Heart left ventricle (tissue), 13 donors: ENCODE measurements at regions not wholly inside any gene's neighbourhood (a gene's known extent, or its start where the extent isn't known, plus 50 kb on each side); places are given as distances from the start of the nearest gene placed in this dataset.

Experiments
- POLR2A ChIP-seq, 2 donors: fragments of 450-650 bp; IDR thresholded peaks; one replicate each; pipeline ENCODE4 v1.6.1; 2017; ENCODE audit warnings: antibody characterized with exemption in 2 of 2, mild to moderate bottlenecking in 2 of 2, moderate library complexity in 2 of 2
- TF ChIP-seq, protein P1 (sequence below), 12 donors: fragments of 200-600 bp; sonication (generic) in 4 of 12; IDR thresholded peaks; one replicate each; pipeline versions ENCODE4 v1.5.0 to v1.8.0; 2018 to 2022; ENCODE audit warnings: antibody characterized with exemption in 12 of 12, mild to moderate bottlenecking in 5 of 12
- donor health status: ischemic (EF 13 %, LVEDD 7.1; RV severe dilation, severe dysfunction).
- donor health status: DM: no; HTN: yes; CAD: no.
- donor health status: DM: no; HTN: no; CAD: no.
- donor health status: ischemic (EF 25% LVEDD 6.9; RV normal size, moderate dysfunction).
- donor health status: ischemic (EF 25% LVEDD 5.7; RV mildly dilated, moderate dysfunction).
- donor health status: ischemic (EF 35%, LVEDD 5.7; RV mildly dilated, moderate dysfunction).
- donor health status: nonischemic (EF 11% LVEDD 7.7; RV severe dilation, severe dysfunction).
- donor health status: DM: yes; HTN: yes; CAD: no.
- donor health status: PGD.
- donor health status: ischemic (EF 29% LVEDD 5.4; RV normal size, mild dysfunction).
- donor health status: nonischemic (EF 23%, LVEDD 6.1; RV moderate dilation, normal function).

DNA sequence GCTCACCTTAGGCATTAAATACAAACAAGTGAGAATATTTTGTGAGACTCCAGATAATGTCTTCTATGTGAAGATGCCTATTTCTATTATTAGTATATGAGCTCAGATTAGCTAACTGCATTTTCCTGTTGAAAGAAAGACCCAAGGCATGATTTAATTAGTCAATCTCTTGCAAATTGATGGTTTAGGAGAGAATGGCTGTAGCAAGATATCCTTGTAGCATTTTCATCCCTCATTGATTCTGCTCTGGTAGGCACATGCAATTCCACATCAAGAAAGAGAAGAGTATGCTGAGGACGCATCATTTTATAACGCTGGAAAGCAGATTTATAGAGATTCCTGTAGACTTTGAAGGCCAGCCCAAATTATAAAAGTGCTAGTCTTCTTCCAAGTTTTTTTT lies 332.0 kb downstream of the SOX11 start:
- TF ChIP-seq, protein P1, sequence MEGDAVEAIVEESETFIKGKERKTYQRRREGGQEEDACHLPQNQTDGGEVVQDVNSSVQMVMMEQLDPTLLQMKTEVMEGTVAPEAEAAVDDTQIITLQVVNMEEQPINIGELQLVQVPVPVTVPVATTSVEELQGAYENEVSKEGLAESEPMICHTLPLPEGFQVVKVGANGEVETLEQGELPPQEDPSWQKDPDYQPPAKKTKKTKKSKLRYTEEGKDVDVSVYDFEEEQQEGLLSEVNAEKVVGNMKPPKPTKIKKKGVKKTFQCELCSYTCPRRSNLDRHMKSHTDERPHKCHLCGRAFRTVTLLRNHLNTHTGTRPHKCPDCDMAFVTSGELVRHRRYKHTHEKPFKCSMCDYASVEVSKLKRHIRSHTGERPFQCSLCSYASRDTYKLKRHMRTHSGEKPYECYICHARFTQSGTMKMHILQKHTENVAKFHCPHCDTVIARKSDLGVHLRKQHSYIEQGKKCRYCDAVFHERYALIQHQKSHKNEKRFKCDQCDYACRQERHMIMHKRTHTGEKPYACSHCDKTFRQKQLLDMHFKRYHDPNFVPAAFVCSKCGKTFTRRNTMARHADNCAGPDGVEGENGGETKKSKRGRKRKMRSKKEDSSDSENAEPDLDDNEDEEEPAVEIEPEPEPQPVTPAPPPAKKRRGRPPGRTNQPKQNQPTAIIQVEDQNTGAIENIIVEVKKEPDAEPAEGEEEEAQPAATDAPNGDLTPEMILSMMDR (IDR thresholded peaks at IDR 0.05): no peak
- no peak for TF ChIP-seq POLR2A (IDR thresholded peaks at IDR 0.05)
